Stomach smooth muscle (tissue), 2 donors: ENCODE measurements at regions not wholly inside any gene's neighbourhood (a gene's known extent, or its start where the extent isn't known, plus 50 kb on each side); places are given as distances from the start of the nearest gene placed in this dataset.

Experiments used
- H3K27ac ChIP-seq: one replicate; pipeline ENCODE4 v1.7.0; 2013; ENCODE audit warnings: mild to moderate bottlenecking, low read length, inconsistent platforms
- H3K27me3 ChIP-seq, 2 donors: one replicate each; pipeline ENCODE4 v1.7.0; 2013; ENCODE audit warnings: low read length in 2 of 2; ENCODE audit not compliant: insufficient read depth in 2 of 2, control insufficient read depth in 1 of 2
- H3K36me3 ChIP-seq, 2 donors: one replicate each; pipeline ENCODE4 v1.7.0; 2013; ENCODE audit warnings: low read length in 2 of 2; ENCODE audit not compliant: control insufficient read depth in 2 of 2, insufficient read depth in 2 of 2
- H3K4me1 ChIP-seq: one replicate; pipeline ENCODE4 v1.7.0; 2013; ENCODE audit warnings: low read length; ENCODE audit not compliant: control insufficient read depth, insufficient read depth
- H3K4me3 ChIP-seq, 2 donors: one replicate each; pipeline ENCODE4 v1.7.0; 2013; ENCODE audit warnings: low read length in 2 of 2
- H3K9ac ChIP-seq, 2 donors: one replicate each; pipeline ENCODE4 v1.7.0; 2013; ENCODE audit warnings: low read length in 2 of 2, mild to moderate bottlenecking in 1 of 2
- H3K9me3 ChIP-seq, 2 donors: one replicate each; pipeline ENCODE4 v1.7.0; 2013; ENCODE audit warnings: low read length in 2 of 2; ENCODE audit not compliant: control insufficient read depth in 2 of 2
- donor health status: healthy.
- donor health status: Pancreatic carcinoma.

- Histone ChIP-seq H3K27ac (no peak overlapping the region), H3K4me3 (no peak overlapping the region), H3K4me1 (no peaks in the 10 kb centered on the region), H3K9me3 (no peaks in the 10 kb centered on the region), H3K36me3 (no peaks in the 10 kb centered on the region), H3K27me3 (no peaks in the 10 kb centered on the region), H3K9ac (no peak overlapping the region)
These were observed 87.0 kb downstream of the NKX6-1 start for GRCh38 chr4:84412062-84412461.

- no peak overlapping the region for H3K4me3 ChIP-seq
These were observed 91.3 kb downstream of the NKX6-1 start for GRCh38 chr4:84407554-84408407.

GRCh38 chr4:84403656-84404055, 95.4 kb downstream of the NKX6-1 start:
- H3K9me3 ChIP-seq, result no peaks in the 10 kb centered on the region
- no peak overlapping the region for H3K27ac ChIP-seq
- no peaks in the 10 kb centered on the region for H3K4me1 ChIP-seq
- H3K4me3 ChIP-seq, result no peak overlapping the region
- no peak overlapping the region for H3K9ac ChIP-seq
- no peaks in the 10 kb centered on the region for H3K27me3 ChIP-seq
- no peaks in the 10 kb centered on the region for H3K36me3 ChIP-seq

More at GRCh38 chr4:84407554-84408407, 91.3 kb downstream of the NKX6-1 start:
- no peak overlapping the region for H3K27ac ChIP-seq
- H3K9me3 ChIP-seq, result no peaks in the 10 kb centered on the region
- no peaks in the 10 kb centered on the region for H3K27me3 ChIP-seq
- no peak overlapping the region for H3K9ac ChIP-seq
- no peaks in the 10 kb centered on the region for H3K36me3 ChIP-seq
- no peaks in the 10 kb centered on the region for H3K4me1 ChIP-seq

GRCh38 chr4:84401701-84402306, 97.3 kb downstream of the NKX6-1 start:
- no peaks in the 10 kb centered on the region for H3K9me3 ChIP-seq
- H3K4me1 ChIP-seq, result no peaks in the 10 kb centered on the region

GRCh38 chr4:84394386-84394785, 104.7 kb downstream of the NKX6-1 start:
- H3K9ac ChIP-seq, result no peak overlapping the region
- no peak overlapping the region for H3K4me3 ChIP-seq
- H3K9me3 ChIP-seq, result no peaks in the 10 kb centered on the region
- no peaks in the 10 kb centered on the region for H3K27me3 ChIP-seq
- no peak overlapping the region for H3K27ac ChIP-seq
- H3K4me1 ChIP-seq, result no peaks in the 10 kb centered on the region
- no peaks in the 10 kb centered on the region for H3K36me3 ChIP-seq

More at GRCh38 chr4:84401701-84402306, 97.3 kb downstream of the NKX6-1 start:
- Histone ChIP-seq H3K9ac (no peak overlapping the region), H3K4me3 (no peak overlapping the region), H3K27ac (no peak overlapping the region), H3K27me3 (no peaks in the 10 kb centered on the region), H3K36me3 (no peaks in the 10 kb centered on the region)

GRCh38 chr4:84392951-84393590, 106.0 kb downstream of the NKX6-1 start:
- Histone ChIP-seq H3K27me3 (no peaks in the 10 kb centered on the region), H3K9ac (no peak overlapping the region)

GRCh38 chr4:84389406-84389805, 109.7 kb downstream of the NKX6-1 start:
- no peak overlapping the region for H3K9ac ChIP-seq
- no peaks in the 10 kb centered on the region for H3K36me3 ChIP-seq
- no peaks in the 10 kb centered on the region for H3K4me1 ChIP-seq
- H3K9me3 ChIP-seq, result no peaks in the 10 kb centered on the region
- no peaks in the 10 kb centered on the region for H3K27me3 ChIP-seq
- H3K27ac ChIP-seq, result no peak overlapping the region
- no peak overlapping the region for H3K4me3 ChIP-seq

More at GRCh38 chr4:84392951-84393590, 106.0 kb downstream of the NKX6-1 start:
- Histone ChIP-seq H3K9me3 (no peaks in the 10 kb centered on the region), H3K4me1 (no peaks in the 10 kb centered on the region), H3K4me3 (no peak overlapping the region), H3K36me3 (no peaks in the 10 kb centered on the region), H3K27ac (no peak overlapping the region)

- H3K9ac ChIP-seq, result no peak overlapping the region
- H3K4me1 ChIP-seq, result no peaks in the 10 kb centered on the region
- H3K4me3 ChIP-seq, result no peak overlapping the region
- no peaks in the 10 kb centered on the region for H3K36me3 ChIP-seq
- no peaks in the 10 kb centered on the region for H3K27me3 ChIP-seq
- no peaks in the 10 kb centered on the region for H3K9me3 ChIP-seq
- H3K27ac ChIP-seq, result no peak overlapping the region
These were observed 113.9 kb downstream of the NKX6-1 start for GRCh38 chr4:84385203-84385602.

- Histone ChIP-seq H3K27me3 (no peaks in the 10 kb centered on the region), H3K4me1 (no peaks in the 10 kb centered on the region), H3K4me3 (no peak overlapping the region), H3K27ac (no peak overlapping the region), H3K36me3 (no peaks in the 10 kb centered on the region), H3K9me3 (no peaks in the 10 kb centered on the region), H3K9ac (no peak overlapping the region)
These were observed 114.3 kb downstream of the NKX6-1 start for GRCh38 chr4:84384801-84385200.

- no peak overlapping the region for H3K27ac ChIP-seq
- H3K27me3 ChIP-seq, result no peaks in the 10 kb centered on the region
- no peak overlapping the region for H3K4me3 ChIP-seq
- no peaks in the 10 kb centered on the region for H3K4me1 ChIP-seq
- H3K9me3 ChIP-seq, result no peaks in the 10 kb centered on the region
- no peak overlapping the region for H3K9ac ChIP-seq
- no peaks in the 10 kb centered on the region for H3K36me3 ChIP-seq
These were observed 117.3 kb downstream of the NKX6-1 start for GRCh38 chr4:84381759-84382158.
